ENCODE measurements at regions not wholly inside any gene's neighbourhood (a gene's known extent, or its start where the extent isn't known, plus 50 kb on each side); places are given as distances from the start of the nearest gene placed in this dataset.

GRCh38 chr10:106255111-106255678, 909.3 kb downstream of the SORCS1 start:
- no peak for TF ChIP-seq EZH2 (IDR thresholded peaks at IDR 0.05; ENCODE audit: low read length)
- TF ChIP-seq, protein P1, sequence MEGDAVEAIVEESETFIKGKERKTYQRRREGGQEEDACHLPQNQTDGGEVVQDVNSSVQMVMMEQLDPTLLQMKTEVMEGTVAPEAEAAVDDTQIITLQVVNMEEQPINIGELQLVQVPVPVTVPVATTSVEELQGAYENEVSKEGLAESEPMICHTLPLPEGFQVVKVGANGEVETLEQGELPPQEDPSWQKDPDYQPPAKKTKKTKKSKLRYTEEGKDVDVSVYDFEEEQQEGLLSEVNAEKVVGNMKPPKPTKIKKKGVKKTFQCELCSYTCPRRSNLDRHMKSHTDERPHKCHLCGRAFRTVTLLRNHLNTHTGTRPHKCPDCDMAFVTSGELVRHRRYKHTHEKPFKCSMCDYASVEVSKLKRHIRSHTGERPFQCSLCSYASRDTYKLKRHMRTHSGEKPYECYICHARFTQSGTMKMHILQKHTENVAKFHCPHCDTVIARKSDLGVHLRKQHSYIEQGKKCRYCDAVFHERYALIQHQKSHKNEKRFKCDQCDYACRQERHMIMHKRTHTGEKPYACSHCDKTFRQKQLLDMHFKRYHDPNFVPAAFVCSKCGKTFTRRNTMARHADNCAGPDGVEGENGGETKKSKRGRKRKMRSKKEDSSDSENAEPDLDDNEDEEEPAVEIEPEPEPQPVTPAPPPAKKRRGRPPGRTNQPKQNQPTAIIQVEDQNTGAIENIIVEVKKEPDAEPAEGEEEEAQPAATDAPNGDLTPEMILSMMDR (optimal IDR thresholded peaks at IDR 0.05 in 1 of 3, IDR thresholded peaks at IDR 0.05 in 1 of 3, conservative IDR thresholded peaks at IDR 0.05 in 1 of 3; ENCODE audit: extremely low read depth in 1 of 3, insufficient read depth in 2 of 3, low read length in 3 of 3) = no peak
- no peak overlapping the region for H2AFZ ChIP-seq (ENCODE audit: control insufficient read depth, low read length)
- no peaks in the 10 kb centered on the region for H3K36me3 ChIP-seq (ENCODE audit: control insufficient read depth in 2 of 2, extremely low read depth in 1 of 2, insufficient read depth in 2 of 2, low read length in 2 of 2)
- no peaks in the 10 kb centered on the region for H4K20me1 ChIP-seq (ENCODE audit: control insufficient read depth, extremely low read depth, insufficient read depth, low read length)
- no peaks in the 10 kb centered on the region for H3K9me1 ChIP-seq (ENCODE audit: control insufficient read depth, extremely low read depth, insufficient read depth, low read length)
- no peak overlapping the region for H3K4me2 ChIP-seq (ENCODE audit: control insufficient read depth, extremely low read depth, insufficient read depth, low read depth, low read length)
- no peaks in the 10 kb centered on the region for H3K4me1 ChIP-seq (ENCODE audit: control insufficient read depth, extremely low read depth, insufficient read depth, low read length)
- no peaks in the 10 kb centered on the region for H3K27me3 ChIP-seq (ENCODE audit: control insufficient read depth, extremely low read depth, insufficient read depth, low read length)
- no peaks in the 10 kb centered on the region for H3K79me2 ChIP-seq (ENCODE audit: control insufficient read depth, insufficient read depth, low read length)
- no peak for DNase-seq (ENCODE audit: low read depth, low spot score)
- H3K4me3 ChIP-seq (ENCODE audit: control insufficient read depth in 2 of 3, extremely low read depth in 1 of 3, insufficient read depth in 2 of 3, low read depth in 1 of 3, low read length in 3 of 3) = no peak overlapping the region
- no peak overlapping the region for H3K9ac ChIP-seq (ENCODE audit: control insufficient read depth, extremely low read depth, insufficient read depth, low read length)
- H3K9me3 ChIP-seq (ENCODE audit: control insufficient read depth, low read depth, low read length) = no peaks in the 10 kb centered on the region
- no peak for FAIRE-seq
- no peak overlapping the region for H3K27ac ChIP-seq (ENCODE audit: control insufficient read depth, insufficient read depth, low read length)
- dilution Hi-C loops (cut with MboI; ENCODE audit: extremely low pct_ligation_motif_present, low sequenced_read_pairs) = no loop called here

GRCh38 chr10:106254071-106254470, 910.4 kb downstream of the SORCS1 start:
- Histone ChIP-seq H3K4me3 (ENCODE audit: control insufficient read depth in 2 of 3, extremely low read depth in 1 of 3, insufficient read depth in 2 of 3, low read depth in 1 of 3, low read length in 3 of 3) (no peak overlapping the region), H4K20me1 (ENCODE audit: control insufficient read depth, extremely low read depth, insufficient read depth, low read length) (no peaks in the 10 kb centered on the region), H3K27ac (ENCODE audit: control insufficient read depth, insufficient read depth, low read length) (no peak overlapping the region), H3K36me3 (ENCODE audit: control insufficient read depth in 2 of 2, extremely low read depth in 1 of 2, insufficient read depth in 2 of 2, low read length in 2 of 2) (no peaks in the 10 kb centered on the region), H3K4me1 (ENCODE audit: control insufficient read depth, extremely low read depth, insufficient read depth, low read length) (no peaks in the 10 kb centered on the region), H3K4me2 (ENCODE audit: control insufficient read depth, extremely low read depth, insufficient read depth, low read depth, low read length) (no peak overlapping the region), H3K9me3 (ENCODE audit: control insufficient read depth, low read depth, low read length) (no peaks in the 10 kb centered on the region), H3K9ac (ENCODE audit: control insufficient read depth, extremely low read depth, insufficient read depth, low read length) (no peak overlapping the region), H3K79me2 (ENCODE audit: control insufficient read depth, insufficient read depth, low read length) (no peaks in the 10 kb centered on the region), H2AFZ (ENCODE audit: control insufficient read depth, low read length) (no peak overlapping the region), H3K9me1 (ENCODE audit: control insufficient read depth, extremely low read depth, insufficient read depth, low read length) (no peaks in the 10 kb centered on the region), H3K27me3 (ENCODE audit: control insufficient read depth, extremely low read depth, insufficient read depth, low read length) (no peaks in the 10 kb centered on the region)
- dilution Hi-C loops (cut with MboI; ENCODE audit: extremely low pct_ligation_motif_present, low sequenced_read_pairs) = no loop called here
- DNase-seq (ENCODE audit: low read depth, low spot score) (no peak), FAIRE-seq (no peak)
- TF ChIP-seq, protein P1 (optimal IDR thresholded peaks at IDR 0.05 in 1 of 3, IDR thresholded peaks at IDR 0.05 in 1 of 3, conservative IDR thresholded peaks at IDR 0.05 in 1 of 3; ENCODE audit: extremely low read depth in 1 of 3, insufficient read depth in 2 of 3, low read length in 3 of 3) = no peak
- TF ChIP-seq EZH2 (IDR thresholded peaks at IDR 0.05; ENCODE audit: low read length) = no peak

All from keratinocyte (primary cell).